HG03520 (cell line): ENCODE measurements at regions not wholly inside any gene's neighbourhood (a gene's known extent, or its start where the extent isn't known, plus 50 kb on each side); places are given as distances from the start of the nearest gene placed in this dataset.

ENCODE experiments used
- ATAC-seq: cut with Tn5 transposase; IDR thresholded peaks from one replicate; pipeline ENCODE4 v1.9.1; 2021; ENCODE audit warnings: mild to moderate bottlenecking, moderate library complexity; ENCODE audit not compliant: unreplicated experiment

- no peak for ATAC-seq
Observed at GRCh38 chr6:147063469-147064031, 140.7 kb upstream of the STXBP5 start.

GRCh38 chr6:147065786-147066185 lies 138.4 kb upstream of the STXBP5 start:
- ATAC-seq = no peak

- ATAC-seq = no peak
Observed at GRCh38 chr6:147067184-147067583, 137.0 kb upstream of the STXBP5 start.

GRCh38 chr6:147071776-147072175 lies 132.4 kb upstream of the STXBP5 start:
- ATAC-seq = no peak

GRCh38 chr6:147075381-147075780 lies 128.8 kb upstream of the STXBP5 start:
- no peak for ATAC-seq

GRCh38 chr6:147077251-147077650 lies 127.0 kb upstream of the STXBP5 start:
- no peak for ATAC-seq

- no peak for ATAC-seq
Observed at GRCh38 chr6:147078106-147078505, 126.1 kb upstream of the STXBP5 start.

GRCh38 chr6:147078602-147079001 lies 125.6 kb upstream of the STXBP5 start:
- ATAC-seq = no peak

- no peak for ATAC-seq
Observed at GRCh38 chr6:147080225-147080624, 124.0 kb upstream of the STXBP5 start.

- no peak for ATAC-seq
Observed at GRCh38 chr6:147081076-147081609, 123.1 kb upstream of the STXBP5 start.

GRCh38 chr6:147087641-147088040 lies 116.6 kb upstream of the STXBP5 start:
- no peak for ATAC-seq

GRCh38 chr6:147088861-147089260 lies 115.4 kb upstream of the STXBP5 start:
- no peak for ATAC-seq

- no peak for ATAC-seq
Observed at GRCh38 chr6:147095316-147095715, 108.9 kb upstream of the STXBP5 start.

- ATAC-seq = no peak
Observed at GRCh38 chr6:147099974-147100373, 104.2 kb upstream of the STXBP5 start.

- no peak for ATAC-seq
Observed at GRCh38 chr6:147103007-147103406, 101.2 kb upstream of the STXBP5 start.

GRCh38 chr6:147103694-147104093 lies 100.5 kb upstream of the STXBP5 start:
- no peak for ATAC-seq

GRCh38 chr6:147105786-147106185 lies 98.4 kb upstream of the STXBP5 start:
- no peak for ATAC-seq

GRCh38 chr6:147106759-147107401 lies 97.3 kb upstream of the STXBP5 start:
- no peak for ATAC-seq

GRCh38 chr6:147108259-147108910 lies 95.8 kb upstream of the STXBP5 start:
- ATAC-seq = no peak

- no peak for ATAC-seq
Observed at GRCh38 chr6:147109707-147110106, 94.5 kb upstream of the STXBP5 start.

GRCh38 chr6:147116056-147116455 lies 88.2 kb upstream of the STXBP5 start:
- no peak for ATAC-seq

GRCh38 chr6:147117011-147117410 lies 87.2 kb upstream of the STXBP5 start:
- no peak for ATAC-seq
